Spleen (tissue), 7 donors: ENCODE measurements at regions not wholly inside any gene's neighbourhood (a gene's known extent, or its start where the extent isn't known, plus 50 kb on each side); places are given as distances from the start of the nearest gene placed in this dataset.

ENCODE experiments used
- CTCF ChIP-seq, 11 experiments: fragments of 200-600 bp in 7 of 11; fragments of 450-650 bp in 4 of 11; sonication (generic) in 4 of 11; IDR thresholded peaks in 8 of 11; conservative IDR thresholded peaks in 3 of 11; 1 replicate in 7 of 11; 2 replicates in 4 of 11; pipeline versions ENCODE4 v1.4.0 to v1.8.0; 2016 to 2021; ENCODE audit warnings: antibody characterized with exemption in 11 of 11, inconsistent platforms in 4 of 11, mild to moderate bottlenecking in 1 of 11
- POLR2A ChIP-seq, 3 donors: fragments of 450-650 bp; IDR thresholded peaks; one replicate each; pipeline ENCODE4 v1.5.1; 2017; ENCODE audit warnings: antibody characterized with exemption in 3 of 3, mild to moderate bottlenecking in 1 of 3
- donor health status: DM: no; HTN: no; CAD: no; lungs with moderate emphysema.
- donor health status: DM: no; HTN: no; CAD: no.
- donor health status: DM: no; HTN: no; CAD: no.

- TF ChIP-seq POLR2A (IDR thresholded peaks at IDR 0.05) (no peak), CTCF (IDR thresholded peaks at IDR 0.05 in 8 of 11, conservative IDR thresholded peaks at IDR 0.05 in 3 of 11) (no peak)
Measured at GRCh38 chr11:109329716-109330115, 92.3 kb upstream of the C11orf87 start.
